ENCODE measurements at regions not wholly inside any gene's neighbourhood (a gene's known extent, or its start where the extent isn't known, plus 50 kb on each side); places are given as distances from the start of the nearest gene placed in this dataset.

- Histone ChIP-seq H3K4me1 (no peaks in the 10 kb centered on the region), H3K27me3 (no peaks in the 10 kb centered on the region), H3K27ac (no peak overlapping the region), H3K9me3 (peaks cover 0 to 8% (median 2%) of the 10 kb centered on the region in 4 donors), H3K36me3 (no peaks in the 10 kb centered on the region), H3K4me3 (no peak overlapping the region)
- 70 to 81% methylated on average over 5 of the region's 5 CpGs for WGBS, 2 donors
- TF ChIP-seq POLR2A (IDR thresholded peaks at IDR 0.05) (no peak), EP300 (IDR thresholded peaks at IDR 0.05) (no peak)
- TF ChIP-seq, protein P1, sequence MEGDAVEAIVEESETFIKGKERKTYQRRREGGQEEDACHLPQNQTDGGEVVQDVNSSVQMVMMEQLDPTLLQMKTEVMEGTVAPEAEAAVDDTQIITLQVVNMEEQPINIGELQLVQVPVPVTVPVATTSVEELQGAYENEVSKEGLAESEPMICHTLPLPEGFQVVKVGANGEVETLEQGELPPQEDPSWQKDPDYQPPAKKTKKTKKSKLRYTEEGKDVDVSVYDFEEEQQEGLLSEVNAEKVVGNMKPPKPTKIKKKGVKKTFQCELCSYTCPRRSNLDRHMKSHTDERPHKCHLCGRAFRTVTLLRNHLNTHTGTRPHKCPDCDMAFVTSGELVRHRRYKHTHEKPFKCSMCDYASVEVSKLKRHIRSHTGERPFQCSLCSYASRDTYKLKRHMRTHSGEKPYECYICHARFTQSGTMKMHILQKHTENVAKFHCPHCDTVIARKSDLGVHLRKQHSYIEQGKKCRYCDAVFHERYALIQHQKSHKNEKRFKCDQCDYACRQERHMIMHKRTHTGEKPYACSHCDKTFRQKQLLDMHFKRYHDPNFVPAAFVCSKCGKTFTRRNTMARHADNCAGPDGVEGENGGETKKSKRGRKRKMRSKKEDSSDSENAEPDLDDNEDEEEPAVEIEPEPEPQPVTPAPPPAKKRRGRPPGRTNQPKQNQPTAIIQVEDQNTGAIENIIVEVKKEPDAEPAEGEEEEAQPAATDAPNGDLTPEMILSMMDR (IDR thresholded peaks at IDR 0.05), result no peak
- no peak for DNase-seq (ENCODE audit: low spot score in 2 of 2)
Observed at GRCh38 chr4:147401221-147401620, 79.7 kb upstream of the EDNRA start.

DNA sequence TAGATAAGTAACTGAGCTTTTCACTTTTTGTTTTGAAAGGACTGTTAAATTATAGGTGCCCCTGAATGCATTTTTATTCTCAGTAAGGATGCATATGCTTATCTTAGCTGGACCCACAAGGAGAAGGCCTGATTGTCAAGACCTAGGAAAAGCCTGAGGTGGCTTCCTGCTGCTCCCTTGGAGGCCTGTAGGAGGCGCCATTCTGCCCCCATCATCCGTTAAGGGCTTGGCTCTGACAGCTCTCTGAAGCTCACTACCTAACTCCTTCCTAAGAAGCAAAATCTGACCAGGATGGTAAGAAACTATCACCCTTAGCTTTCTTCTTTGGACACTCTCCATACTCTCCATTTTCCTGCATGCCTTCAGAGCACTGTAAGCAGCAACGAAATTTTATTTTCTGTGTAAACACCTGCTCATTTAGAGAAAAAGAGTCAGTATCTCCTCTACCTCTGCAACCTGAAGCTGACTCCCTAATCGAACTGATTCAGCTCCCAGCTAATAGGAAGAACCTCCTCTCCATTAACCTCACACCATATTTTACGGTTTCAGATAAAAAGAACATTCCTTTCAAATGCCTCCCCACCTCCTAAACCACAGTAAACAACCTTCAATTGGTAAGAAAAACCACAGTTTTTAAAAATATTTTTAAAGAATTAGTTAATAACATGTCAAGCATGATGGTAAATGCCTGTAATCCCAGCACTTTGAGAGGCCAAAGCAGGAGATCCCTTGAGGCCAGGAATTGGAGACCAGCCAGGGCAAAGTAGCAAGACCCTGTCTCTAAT, 73.4 kb upstream of the EDNRA start:
- TF ChIP-seq POLR2A (IDR thresholded peaks at IDR 0.05) (no peak), EP300 (IDR thresholded peaks at IDR 0.05) (no peak)
- TF ChIP-seq, protein P1 (IDR thresholded peaks at IDR 0.05), result no peak
- no peak overlapping the region for H3K4me3 ChIP-seq
- WGBS, 2 donors, result 37 to 40% methylated on average over 5 of the region's 5 CpGs
- H3K27ac ChIP-seq, result peak overlapping the region in 2 of 4 donors; percentile 68 to 73
- no peak for DNase-seq (ENCODE audit: low spot score in 2 of 2)
- H3K36me3 ChIP-seq, result no peaks in the 10 kb centered on the region
- peaks cover 0 to 10% (median 0%) of the 10 kb centered on the region in 4 donors for H3K4me1 ChIP-seq
- H3K27me3 ChIP-seq, result no peaks in the 10 kb centered on the region
- H3K9me3 ChIP-seq, result peaks cover 0 to 8% (median 2%) of the 10 kb centered on the region in 4 donors

DNA sequence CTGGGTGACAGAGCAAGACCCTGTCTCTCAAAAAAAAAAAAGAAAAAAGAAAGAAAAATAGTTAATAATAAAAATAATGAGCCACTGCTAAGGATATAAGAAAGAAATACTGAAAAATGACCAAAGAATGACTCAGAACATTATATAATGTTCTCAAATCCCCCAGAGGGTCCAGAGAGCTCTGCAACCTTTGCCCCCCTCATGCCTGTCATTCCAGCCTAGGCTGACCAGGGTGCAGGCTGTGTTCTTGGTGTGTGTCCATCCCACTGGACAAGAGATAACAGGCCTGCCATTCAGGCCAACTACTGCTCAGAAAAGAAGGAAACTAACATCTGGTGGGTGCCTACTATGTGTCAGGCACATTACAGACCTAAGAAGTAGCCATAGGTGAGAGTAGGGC, 72.7 kb upstream of the EDNRA start:
- Histone ChIP-seq H3K27me3 (no peaks in the 10 kb centered on the region), H3K27ac (peak overlapping the region in 2 of 4 donors; percentile 68 to 73), H3K9me3 (peaks cover 0 to 8% (median 2%) of the 10 kb centered on the region in 4 donors), H3K36me3 (no peaks in the 10 kb centered on the region), H3K4me3 (no peak overlapping the region), H3K4me1 (peaks cover 0 to 10% (median 0%) of the 10 kb centered on the region in 4 donors)
- TF ChIP-seq, protein P1 (IDR thresholded peaks at IDR 0.05), result no peak
- TF ChIP-seq EP300 (IDR thresholded peaks at IDR 0.05) (no peak), POLR2A (IDR thresholded peaks at IDR 0.05) (no peak)
- DNase-seq (ENCODE audit: low spot score in 2 of 2), result no peak

DNA sequence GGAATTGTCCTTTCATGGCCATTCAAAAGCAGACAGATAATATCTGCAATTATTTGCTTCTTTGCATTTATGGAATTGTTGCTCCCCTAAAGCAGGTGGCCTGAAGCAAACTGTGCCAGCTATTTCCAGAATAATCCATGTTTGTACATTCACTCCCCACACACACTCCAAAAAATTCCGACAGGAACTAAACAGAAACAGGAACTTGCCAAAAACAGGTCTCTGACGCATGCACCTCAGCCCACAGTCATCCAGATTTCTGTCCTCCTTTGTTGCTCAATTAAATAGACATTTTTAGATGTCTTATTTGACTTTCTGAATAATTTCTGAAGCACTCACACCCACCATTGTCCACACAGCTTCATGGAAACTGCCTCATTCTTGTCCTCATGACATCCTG, 71.5 kb upstream of the EDNRA start:
- WGBS, 2 donors, result 46 to 53% methylated on average over 2 of the region's 2 CpGs
- Histone ChIP-seq H3K4me1 (peaks cover 0 to 10% (median 0%) of the 10 kb centered on the region in 4 donors), H3K27me3 (no peaks in the 10 kb centered on the region), H3K4me3 (no peak overlapping the region), H3K9me3 (peaks cover 0 to 2% (median under 1%) of the 10 kb centered on the region in 4 donors), H3K27ac (peak overlapping the region in 2 of 4 donors; percentile 68 to 73), H3K36me3 (no peaks in the 10 kb centered on the region)
- TF ChIP-seq, protein P1 (IDR thresholded peaks at IDR 0.05), result no peak
- TF ChIP-seq EP300 (IDR thresholded peaks at IDR 0.05) (peak in 1 of 2 donors; percentile 11), POLR2A (IDR thresholded peaks at IDR 0.05) (no peak)
- DNase-seq (ENCODE audit: low spot score in 2 of 2), result no peak

DNA sequence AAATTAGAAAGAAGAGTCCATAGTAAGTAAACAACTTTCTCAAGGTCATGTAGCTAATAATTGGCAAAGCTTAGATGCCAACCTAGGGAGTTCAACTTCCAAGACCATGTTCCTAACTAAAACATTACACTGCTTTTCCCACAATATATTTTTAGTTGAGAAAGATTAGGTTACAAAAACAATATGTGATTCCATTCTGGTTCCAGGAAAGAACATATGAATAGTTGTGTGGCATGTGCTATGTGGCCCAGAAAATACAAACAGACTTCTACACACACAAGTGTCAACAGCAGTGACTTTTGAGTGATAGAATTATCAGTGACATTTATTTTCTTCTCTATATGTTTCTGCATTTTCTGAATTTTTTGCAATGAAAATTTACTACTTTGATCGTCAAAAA, 62.7 kb upstream of the EDNRA start:
- Histone ChIP-seq H3K4me1 (no peaks in the 10 kb centered on the region), H3K27ac (no peak overlapping the region), H3K9me3 (no peaks in the 10 kb centered on the region), H3K27me3 (no peaks in the 10 kb centered on the region), H3K36me3 (no peaks in the 10 kb centered on the region), H3K4me3 (no peak overlapping the region)
- no peak for DNase-seq (ENCODE audit: low spot score in 2 of 2)
- TF ChIP-seq EP300 (IDR thresholded peaks at IDR 0.05), result no peak
- 37 to 54% methylated on average over 1 of the region's 1 CpG for WGBS, 2 donors

Data from tibial nerve (tissue), 4 donors.